SK-N-SH (cell line): ENCODE measurements at regions not wholly inside any gene's neighbourhood (a gene's known extent, or its start where the extent isn't known, plus 50 kb on each side); places are given as distances from the start of the nearest gene placed in this dataset.

Experiments used
- CTCF ChIA-PET: fragments of 300-600, 350-600 bp; formaldehyde crosslinking; extraction: SDS; loops from one replicate; lab custom pipeline; 2021; lab: Yijun Ruan, JAX
- POLR2A ChIA-PET: fragments of 350-600 bp; sonication (Branson Sonifier 250); formaldehyde crosslinking; extraction: SDS; loops from one replicate; lab custom pipeline; 2020; ENCODE audit warnings: antibody characterized with exemption, inconsistent platforms; lab: Yijun Ruan, JAX
- DNase-seq: peaks from one replicate; pipeline ENCODE4 v3.0.0; 2012
- H2AFZ ChIP-seq: fragments of 200-600 bp; sonication (generic); 2 replicates; pipeline ENCODE4 v1.8.1; 2016; ENCODE audit warnings: antibody characterized with exemption, mild to moderate bottlenecking, low read depth
- H3F3A ChIP-seq: fragments of 200-600 bp; sonication (generic); replicated peaks from 2 replicates; pipeline ENCODE3; 2016; ENCODE audit warnings: antibody characterized with exemption, mild to moderate bottlenecking; ENCODE audit not compliant: insufficient read depth
- H3K27ac ChIP-seq, 2 experiments: fragments of 200-500 bp in 1 of 2; fragments of 200-600 bp in 1 of 2; sonication (Bioruptor generic) in 1 of 2; sonication (generic), shearing (Covaris generic) in 1 of 2; 2 replicates each; pipeline versions ENCODE4 v1.5.1 to v1.6.1; 2014 to 2016; ENCODE audit warnings: low read depth in 2 of 2, inconsistent platforms in 1 of 2, low read length in 1 of 2, mild to moderate bottlenecking in 1 of 2, mixed read lengths in 1 of 2
- H3K27me3 ChIP-seq: fragments of 200-600 bp; sonication (generic), shearing (Covaris generic); 2 replicates; pipeline ENCODE4 v1.6.1; 2016; ENCODE audit warnings: mixed run types; ENCODE audit not compliant: insufficient read depth
- H3K36me3 ChIP-seq, 2 experiments: fragments of 200-500 bp in 1 of 2; fragments of 200-600 bp in 1 of 2; sonication (Bioruptor generic) in 1 of 2; sonication (generic) in 1 of 2; replicated peaks in 1 of 2; 2 replicates each; pipeline versions ENCODE3 to v1.5.1; 2014 to 2016; ENCODE audit warnings: low read length in 1 of 2, mild to moderate bottlenecking in 1 of 2; ENCODE audit not compliant: insufficient read depth in 2 of 2, control insufficient read depth in 1 of 2
- H3K4me1 ChIP-seq, 2 experiments: fragments of 200-500 bp in 1 of 2; fragments of 200-600 bp in 1 of 2; sonication (Bioruptor generic) in 1 of 2; sonication (generic), shearing (Covaris generic) in 1 of 2; 2 replicates each; pipeline versions ENCODE4 v1.5.1 to v1.6.1; 2014 to 2016; ENCODE audit warnings: low read depth in 1 of 2, low read length in 1 of 2, mixed run types in 1 of 2; ENCODE audit not compliant: insufficient read depth in 2 of 2, control insufficient read depth in 1 of 2
- H3K4me2 ChIP-seq: fragments of 200-600 bp; sonication (generic), shearing (Covaris generic); 2 replicates; pipeline ENCODE4 v1.6.1; 2017; ENCODE audit warnings: mixed run types
- H3K4me3 ChIP-seq, 2 experiments: fragments of 200-500 bp in 1 of 2; fragments of 200-600 bp in 1 of 2; sonication (Bioruptor generic) in 1 of 2; sonication (generic), shearing (Covaris generic) in 1 of 2; 2 replicates each; pipeline versions ENCODE4 v1.5.1 to v1.8.1; 2014 to 2016; ENCODE audit warnings: low read depth in 2 of 2, inconsistent platforms in 1 of 2, low read length in 1 of 2, mild to moderate bottlenecking in 1 of 2, mixed read lengths in 1 of 2, moderate library complexity in 1 of 2
- H3K79me2 ChIP-seq: fragments of 200-600 bp; sonication (generic); 2 replicates; pipeline ENCODE4 v1.8.1; 2017; ENCODE audit warnings: mild to moderate bottlenecking; ENCODE audit not compliant: insufficient read depth
- H3K9ac ChIP-seq: fragments of 200-600 bp; sonication (generic); 2 replicates; pipeline ENCODE4 v1.6.1; 2017; ENCODE audit warnings: mixed run types
- H3K9me2 ChIP-seq: fragments of 200-600 bp; sonication (generic); 2 replicates; pipeline ENCODE4 v1.6.1; 2017; ENCODE audit warnings: mixed run types
- H3K9me3 ChIP-seq: fragments of 200-600 bp; sonication (generic); 2 replicates; pipeline ENCODE4 v1.6.1; 2017; ENCODE audit warnings: mixed run types, mild to moderate bottlenecking, moderate library complexity
- H4K20me1 ChIP-seq: fragments of 200-600 bp; sonication (generic); 2 replicates; pipeline ENCODE4 v1.6.1; 2017; ENCODE audit warnings: mild to moderate bottlenecking, mixed run types; ENCODE audit not compliant: insufficient read depth
- CHD2 ChIP-seq: fragments of 150-350 bp; IDR thresholded peaks from 2 replicates; pipeline ENCODE4 v1.6.1; 2018; ENCODE audit warnings: low read length; ENCODE audit not compliant: partially characterized antibody
- ELF1 ChIP-seq: IDR thresholded peaks from 2 replicates; pipeline ENCODE4 v1.4.0; 2012
- EP300 ChIP-seq, 2 experiments: IDR thresholded peaks; 2 replicates each; pipeline versions ENCODE4 v1.4.0 to v1.6.1; 2012; ENCODE audit warnings: borderline replicate concordance in 1 of 2, low read depth in 1 of 2, low read length in 1 of 2
- EZH2phosphoT487 ChIP-seq: fragments of 200-600 bp; sonication (generic); IDR thresholded peaks from 2 replicates; pipeline ENCODE4 v1.6.1; 2017; ENCODE audit warnings: low read depth, mixed run types, mild to moderate bottlenecking, antibody characterized with exemption, moderate library complexity, borderline replicate concordance
- FOSL2 ChIP-seq: IDR thresholded peaks from 2 replicates; pipeline ENCODE4 v1.4.0; 2012; ENCODE audit warnings: low read depth, mild to moderate bottlenecking, moderate library complexity, borderline replicate concordance
- GABPA ChIP-seq: IDR thresholded peaks from 2 replicates; pipeline ENCODE4 v1.4.0; 2012; ENCODE audit warnings: low read depth, mild to moderate bottlenecking
- NRF1 ChIP-seq: IDR thresholded peaks from 2 replicates; pipeline ENCODE4 v1.6.1; 2012; ENCODE audit warnings: low read depth, mild to moderate bottlenecking, low read length
- RAD21 ChIP-seq: IDR thresholded peaks from 2 replicates; pipeline ENCODE4 v1.6.1; 2012; ENCODE audit warnings: mild to moderate bottlenecking, low read length
- RFX5 ChIP-seq: IDR thresholded peaks from 2 replicates; pipeline ENCODE4 v1.6.1; 2012; ENCODE audit warnings: mild to moderate bottlenecking, improper control_type of control experiment, low read length
- RXRA ChIP-seq: IDR thresholded peaks from 2 replicates; pipeline ENCODE4 v1.4.0; 2012; ENCODE audit warnings: low read depth, mild to moderate bottlenecking, borderline replicate concordance
- SMC3 ChIP-seq: IDR thresholded peaks from 2 replicates; pipeline ENCODE4 v1.6.1; 2012; ENCODE audit warnings: low read depth, low read length, improper control_type of control experiment
- TAF1 ChIP-seq: IDR thresholded peaks from 2 replicates; pipeline ENCODE4 v1.6.1; 2012; ENCODE audit warnings: low read depth, mild to moderate bottlenecking, low read length, moderate library complexity, borderline replicate concordance
- TCF12 ChIP-seq: IDR thresholded peaks from 2 replicates; pipeline ENCODE4 v1.4.0; 2012
- TEAD4 ChIP-seq: IDR thresholded peaks from 2 replicates; pipeline ENCODE4 v1.4.0; 2012; ENCODE audit warnings: mild to moderate bottlenecking, borderline replicate concordance; ENCODE audit not compliant: insufficient read depth
- YY1 ChIP-seq: IDR thresholded peaks from 2 replicates; pipeline ENCODE4 v1.4.0; 2012; ENCODE audit warnings: low read depth, mild to moderate bottlenecking
- WGBS: methylation state at CpG from one replicate; pipeline ENCODE4 v1.1.6; 2017; ENCODE audit warnings: low lambda C conversion rate; 5-methylcytosine and 5-hydroxymethylcytosine counted together
- TF ChIP-seq, protein P1 (sequence below): fragments of 150-350 bp; IDR thresholded peaks from 2 replicates; pipeline ENCODE4 v1.6.1; 2017; ENCODE audit warnings: antibody characterized with exemption, low read length, low read depth, borderline replicate concordance
- TF ChIP-seq, protein P2 (sequence below): IDR thresholded peaks from 2 replicates; pipeline ENCODE4 v1.4.0; 2012; ENCODE audit warnings: low read depth
- TF ChIP-seq, protein P3 (sequence below): fragments of 200-600 bp; sonication (generic); IDR thresholded peaks from 2 replicates; pipeline ENCODE4 v1.6.1; 2017; ENCODE audit warnings: antibody characterized with exemption, mild to moderate bottlenecking, moderate library complexity

DNA sequence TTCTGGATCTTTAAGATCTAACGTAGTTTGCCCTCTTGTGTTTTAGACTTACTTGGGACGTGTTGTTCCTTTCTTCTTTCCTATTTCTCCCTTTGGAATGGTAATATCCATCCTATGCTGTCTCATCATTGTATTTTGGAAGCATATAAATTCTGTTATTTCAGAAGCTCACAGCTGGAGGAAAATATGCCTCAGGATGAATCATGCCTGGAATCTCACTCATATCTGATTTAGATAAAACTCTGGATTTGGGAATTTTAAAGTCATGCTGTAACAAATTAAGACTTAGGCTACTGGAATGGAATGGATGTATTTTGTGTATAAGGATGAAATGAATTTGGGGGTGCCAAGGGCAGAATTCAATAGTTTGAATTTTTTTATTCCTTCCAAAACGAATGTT, 245.2 kb upstream of the GULP1 start:
- WGBS = 74% methylated on average over 3 of the region's 3 CpGs
- H3K27ac ChIP-seq = no peak overlapping the region
- no peak overlapping the region for H2AFZ ChIP-seq
- no peaks in the 10 kb centered on the region for H4K20me1 ChIP-seq
- POLR2A ChIA-PET = no interaction called here
- CTCF ChIA-PET = no interaction called here
- no peak overlapping the region for H3K9ac ChIP-seq
- H3K4me3 ChIP-seq = no peak overlapping the region
- no peak for DNase-seq
- TF ChIP-seq FOSL2 (0 out of 2 replicates have a peak, but pooled peaks have one; percentile 21), RXRA (no peak)
- H3K9me2 ChIP-seq = no peaks in the 10 kb centered on the region
- H3K36me3 ChIP-seq = no peaks in the 10 kb centered on the region
- peaks cover 3% of the 10 kb centered on the region for H3F3A ChIP-seq
- no peaks in the 10 kb centered on the region for H3K79me2 ChIP-seq
- no peaks in the 10 kb centered on the region; a peak in 1 of 4 replicates for H3K4me1 ChIP-seq
- H3K4me2 ChIP-seq = no peak overlapping the region
- H3K27me3 ChIP-seq = no peaks in the 10 kb centered on the region
- no peaks in the 10 kb centered on the region for H3K9me3 ChIP-seq

DNA sequence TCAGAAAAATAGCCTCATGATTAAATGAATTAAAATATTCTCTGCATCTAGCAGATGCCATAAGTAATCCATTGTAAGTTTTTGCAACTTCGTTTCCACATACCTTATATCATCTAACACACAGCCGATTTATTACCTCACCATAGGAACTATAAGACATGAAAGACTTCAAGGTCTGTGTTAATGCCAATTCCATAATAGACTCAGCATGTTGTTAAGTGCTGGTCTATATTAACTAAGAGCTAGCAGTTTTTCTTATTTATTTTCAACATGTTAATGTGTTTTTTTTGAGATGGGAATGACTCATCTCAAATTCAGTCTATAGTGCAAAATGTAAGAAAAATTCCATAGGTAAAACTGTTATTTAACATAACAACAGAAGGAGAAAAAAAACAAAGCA, 243.9 kb upstream of the GULP1 start:
- 87% methylated on average over 2 of the region's 2 CpGs for WGBS
- Histone ChIP-seq H3K27ac (no peak overlapping the region), H3K27me3 (no peaks in the 10 kb centered on the region), H3K4me3 (no peak overlapping the region), H3K79me2 (no peaks in the 10 kb centered on the region), H3K9me2 (no peaks in the 10 kb centered on the region), H2AFZ (no peak overlapping the region), H3K4me2 (no peak overlapping the region), H4K20me1 (no peaks in the 10 kb centered on the region), H3K36me3 (no peaks in the 10 kb centered on the region), H3K4me1 (no peaks in the 10 kb centered on the region; a peak in 1 of 4 replicates), H3K9me3 (no peaks in the 10 kb centered on the region), H3K9ac (no peak overlapping the region), H3F3A (peaks cover 3% of the 10 kb centered on the region)
- DNase-seq = no peak
- CTCF ChIA-PET = no interaction called here
- TF ChIP-seq YY1 (no peak), FOSL2 (no peak), RFX5 (no peak), TCF12 (no peak), ELF1 (no peak), SMC3 (no peak), RAD21 (no peak), GABPA (no peak), CHD2 (no peak), TAF1 (no peak)
- TF ChIP-seq, protein P1, sequence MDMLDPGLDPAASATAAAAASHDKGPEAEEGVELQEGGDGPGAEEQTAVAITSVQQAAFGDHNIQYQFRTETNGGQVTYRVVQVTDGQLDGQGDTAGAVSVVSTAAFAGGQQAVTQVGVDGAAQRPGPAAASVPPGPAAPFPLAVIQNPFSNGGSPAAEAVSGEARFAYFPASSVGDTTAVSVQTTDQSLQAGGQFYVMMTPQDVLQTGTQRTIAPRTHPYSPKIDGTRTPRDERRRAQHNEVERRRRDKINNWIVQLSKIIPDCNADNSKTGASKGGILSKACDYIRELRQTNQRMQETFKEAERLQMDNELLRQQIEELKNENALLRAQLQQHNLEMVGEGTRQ = no peak
- TF ChIP-seq, protein P2, sequence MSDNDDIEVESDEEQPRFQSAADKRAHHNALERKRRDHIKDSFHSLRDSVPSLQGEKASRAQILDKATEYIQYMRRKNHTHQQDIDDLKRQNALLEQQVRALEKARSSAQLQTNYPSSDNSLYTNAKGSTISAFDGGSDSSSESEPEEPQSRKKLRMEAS = no peak
- POLR2A ChIA-PET = no interaction called here

DNA sequence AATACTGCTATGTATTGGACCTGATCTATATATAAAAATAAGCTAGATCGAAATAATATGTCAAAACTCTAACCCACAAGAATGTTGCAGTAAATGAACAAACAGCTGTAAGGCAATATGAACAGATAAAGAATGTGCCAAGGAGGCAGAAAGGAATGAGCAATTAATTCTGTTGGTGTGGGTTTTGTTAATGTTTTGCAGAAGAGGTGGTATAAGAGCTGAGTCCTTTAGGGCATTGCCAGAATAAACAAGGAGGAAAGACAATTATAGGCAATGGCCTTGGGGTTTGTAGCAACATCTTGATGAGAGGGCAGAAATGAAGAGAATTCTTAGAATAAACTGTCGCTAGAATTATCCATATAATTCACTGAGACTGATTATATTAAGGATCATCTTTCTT, 240.9 kb upstream of the GULP1 start:
- no peaks in the 10 kb centered on the region for H3K36me3 ChIP-seq
- H3K27me3 ChIP-seq = no peaks in the 10 kb centered on the region
- H3K4me3 ChIP-seq = no peak overlapping the region
- 74% methylated on average over 2 of the region's 2 CpGs for WGBS
- ChIA-PET POLR2A (no interaction called here), CTCF (interaction anchor here (1.2 kb wide), 1 partner anchor 14 kb away, joined by 3 read pairs; no protein-coding TSS in a partner anchor)
- no peak for DNase-seq
- H3K9ac ChIP-seq = no peak overlapping the region
- H3K4me2 ChIP-seq = no peak overlapping the region
- no peaks in the 10 kb centered on the region for H3K9me2 ChIP-seq
- no peaks in the 10 kb centered on the region for H3K9me3 ChIP-seq
- no peak overlapping the region for H2AFZ ChIP-seq
- no peaks in the 10 kb centered on the region for H3K79me2 ChIP-seq
- no peaks in the 10 kb centered on the region for H4K20me1 ChIP-seq
- H3K27ac ChIP-seq = no peak overlapping the region
- no peaks in the 10 kb centered on the region; a peak in 1 of 4 replicates for H3K4me1 ChIP-seq
- H3F3A ChIP-seq = peaks cover 3% of the 10 kb centered on the region
- TF ChIP-seq, protein P1 = no peak
- TF ChIP-seq CHD2 (no peak), YY1 (no peak), RXRA (no peak), EP300 (IDR thresholded peaks at IDR 0.05; ENCODE audit: borderline replicate concordance in 1 of 2, low read depth in 1 of 2, low read length in 1 of 2) (no peak), SMC3 (no peak), TEAD4 (no peak), FOSL2 (no peak), NRF1 (no peak), EZH2phosphoT487 (no peak)
- TF ChIP-seq, protein P3, sequence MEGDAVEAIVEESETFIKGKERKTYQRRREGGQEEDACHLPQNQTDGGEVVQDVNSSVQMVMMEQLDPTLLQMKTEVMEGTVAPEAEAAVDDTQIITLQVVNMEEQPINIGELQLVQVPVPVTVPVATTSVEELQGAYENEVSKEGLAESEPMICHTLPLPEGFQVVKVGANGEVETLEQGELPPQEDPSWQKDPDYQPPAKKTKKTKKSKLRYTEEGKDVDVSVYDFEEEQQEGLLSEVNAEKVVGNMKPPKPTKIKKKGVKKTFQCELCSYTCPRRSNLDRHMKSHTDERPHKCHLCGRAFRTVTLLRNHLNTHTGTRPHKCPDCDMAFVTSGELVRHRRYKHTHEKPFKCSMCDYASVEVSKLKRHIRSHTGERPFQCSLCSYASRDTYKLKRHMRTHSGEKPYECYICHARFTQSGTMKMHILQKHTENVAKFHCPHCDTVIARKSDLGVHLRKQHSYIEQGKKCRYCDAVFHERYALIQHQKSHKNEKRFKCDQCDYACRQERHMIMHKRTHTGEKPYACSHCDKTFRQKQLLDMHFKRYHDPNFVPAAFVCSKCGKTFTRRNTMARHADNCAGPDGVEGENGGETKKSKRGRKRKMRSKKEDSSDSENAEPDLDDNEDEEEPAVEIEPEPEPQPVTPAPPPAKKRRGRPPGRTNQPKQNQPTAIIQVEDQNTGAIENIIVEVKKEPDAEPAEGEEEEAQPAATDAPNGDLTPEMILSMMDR = no peak
- TF ChIP-seq, protein P2 = no peak
